ENCODE measurements at regions not wholly inside any gene's neighbourhood (a gene's known extent, or its start where the extent isn't known, plus 50 kb on each side); places are given as distances from the start of the nearest gene placed in this dataset.
"Not testable (repeated sequence)": the region's sequence is repeated elsewhere in the genome, so short reads cannot be mapped to it uniquely, and the experiment has no call there.

DNA sequence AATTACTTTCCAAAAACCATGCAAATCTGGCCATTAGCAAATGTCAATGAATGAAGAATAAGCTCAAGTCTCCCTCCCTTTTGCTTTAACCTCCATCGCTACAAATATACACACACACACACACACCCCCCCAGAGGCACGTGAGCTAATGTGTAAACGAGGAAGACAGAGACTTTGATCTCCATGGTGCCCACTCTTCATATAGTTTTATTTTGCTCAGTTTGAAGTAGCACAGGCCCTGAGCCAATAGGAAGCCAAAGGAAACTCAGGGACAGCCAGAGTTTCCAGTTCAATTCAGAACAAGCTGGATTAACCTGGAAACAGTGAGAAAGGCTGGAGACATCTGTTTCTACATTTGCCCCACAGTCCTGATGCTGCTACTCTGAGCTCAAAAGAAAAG lies 248.4 kb upstream of the MEIS1 start:
- Histone ChIP-seq H3K27me3 (no peaks in the 10 kb centered on the region), H4K20me1 (ENCODE audit: insufficient read depth, poor library complexity, severe bottlenecking) (no peaks in the 10 kb centered on the region), H3K79me2 (no peaks in the 10 kb centered on the region), H3K9me2 (replicated peaks; ENCODE audit: insufficient read depth) (no peaks in the 10 kb centered on the region), H3K9me3 (ENCODE audit: low read depth) (no peaks in the 10 kb centered on the region), H3K4me3 (no peak overlapping the region), H3K27ac (no peak overlapping the region), H3K4me1 (ENCODE audit: insufficient read depth) (no peaks in the 10 kb centered on the region), H3K36me3 (replicated peaks; ENCODE audit: insufficient read depth, low read depth) (no peaks in the 10 kb centered on the region), H3K4me2 (no peak overlapping the region), H2AFZ (no peak overlapping the region)
- DNase-seq (ENCODE audit: low spot score), result no peak
- 48% methylated on average over 3 of the region's 3 CpGs for WGBS (ENCODE audit: low lambda C conversion rate, missing lambda C conversion rate)
- TF ChIP-seq EZH2phosphoT487 (IDR thresholded peaks at IDR 0.05; ENCODE audit: low read depth, severe bottlenecking, unreplicated experiment), result no peak

DNA sequence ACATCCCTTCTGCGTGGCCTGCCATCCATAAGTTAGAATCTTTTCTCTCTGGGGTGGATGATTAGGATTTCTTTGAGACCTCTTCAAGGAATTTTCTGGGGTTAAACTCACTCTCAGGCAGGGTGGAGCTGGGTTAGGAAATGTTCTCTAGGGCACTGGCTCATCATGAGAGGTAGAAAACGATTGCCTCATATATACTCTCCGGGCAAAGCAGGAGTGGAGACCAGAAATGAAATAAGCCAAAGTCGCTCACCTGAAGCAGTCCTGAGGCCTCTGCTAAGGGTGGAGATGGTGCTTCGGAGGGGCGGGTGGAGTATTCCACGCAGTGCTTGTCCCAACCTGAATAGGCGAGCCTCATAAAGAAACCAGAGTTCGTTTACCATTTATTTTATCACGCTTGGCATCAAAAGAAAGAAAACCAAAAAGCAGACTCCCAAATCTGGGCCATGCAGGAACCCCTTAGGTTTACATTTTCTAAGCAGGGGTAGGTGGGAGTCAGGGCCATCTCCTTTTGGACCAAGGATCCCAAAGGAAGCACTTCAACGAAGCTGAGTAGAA lies 249.3 kb upstream of the MEIS1 start:
- no peaks in the 10 kb centered on the region for H3K36me3 ChIP-seq (replicated peaks; ENCODE audit: insufficient read depth, low read depth)
- no peak overlapping the region for H3K27ac ChIP-seq
- no peaks in the 10 kb centered on the region for H3K79me2 ChIP-seq
- no peak overlapping the region for H3K4me2 ChIP-seq
- no peaks in the 10 kb centered on the region for H3K4me1 ChIP-seq (ENCODE audit: insufficient read depth)
- H3K9me2 ChIP-seq (replicated peaks; ENCODE audit: insufficient read depth), result no peaks in the 10 kb centered on the region
- no peaks in the 10 kb centered on the region for H3K27me3 ChIP-seq
- no peak overlapping the region for H2AFZ ChIP-seq
- no peak overlapping the region for H3K4me3 ChIP-seq
- DNase-seq (ENCODE audit: low spot score), result no peak
- H3K9me3 ChIP-seq (ENCODE audit: low read depth), result no peaks in the 10 kb centered on the region
- no peaks in the 10 kb centered on the region for H4K20me1 ChIP-seq (ENCODE audit: insufficient read depth, poor library complexity, severe bottlenecking)
- TF ChIP-seq, protein P1, sequence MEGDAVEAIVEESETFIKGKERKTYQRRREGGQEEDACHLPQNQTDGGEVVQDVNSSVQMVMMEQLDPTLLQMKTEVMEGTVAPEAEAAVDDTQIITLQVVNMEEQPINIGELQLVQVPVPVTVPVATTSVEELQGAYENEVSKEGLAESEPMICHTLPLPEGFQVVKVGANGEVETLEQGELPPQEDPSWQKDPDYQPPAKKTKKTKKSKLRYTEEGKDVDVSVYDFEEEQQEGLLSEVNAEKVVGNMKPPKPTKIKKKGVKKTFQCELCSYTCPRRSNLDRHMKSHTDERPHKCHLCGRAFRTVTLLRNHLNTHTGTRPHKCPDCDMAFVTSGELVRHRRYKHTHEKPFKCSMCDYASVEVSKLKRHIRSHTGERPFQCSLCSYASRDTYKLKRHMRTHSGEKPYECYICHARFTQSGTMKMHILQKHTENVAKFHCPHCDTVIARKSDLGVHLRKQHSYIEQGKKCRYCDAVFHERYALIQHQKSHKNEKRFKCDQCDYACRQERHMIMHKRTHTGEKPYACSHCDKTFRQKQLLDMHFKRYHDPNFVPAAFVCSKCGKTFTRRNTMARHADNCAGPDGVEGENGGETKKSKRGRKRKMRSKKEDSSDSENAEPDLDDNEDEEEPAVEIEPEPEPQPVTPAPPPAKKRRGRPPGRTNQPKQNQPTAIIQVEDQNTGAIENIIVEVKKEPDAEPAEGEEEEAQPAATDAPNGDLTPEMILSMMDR (IDR thresholded peaks at IDR 0.05; ENCODE audit: poor library complexity), result no peak
- TF ChIP-seq EZH2phosphoT487 (IDR thresholded peaks at IDR 0.05; ENCODE audit: low read depth, severe bottlenecking, unreplicated experiment), result no peak
- TF ChIP-seq EZH2 (IDR thresholded peaks at IDR 0.05; ENCODE audit: borderline replicate concordance), result no peak
- 92% methylated on average over 11 of the region's 11 CpGs for WGBS (ENCODE audit: low lambda C conversion rate, missing lambda C conversion rate)

GRCh38 chr2:66177128-66177796 lies 257.7 kb upstream of the MEIS1 start:
- H3K9me3 ChIP-seq (ENCODE audit: low read depth); H3K27me3 ChIP-seq; H3K4me2 ChIP-seq; H4K20me1 ChIP-seq (ENCODE audit: insufficient read depth, poor library complexity, severe bottlenecking); DNase-seq (ENCODE audit: low spot score); H3K4me3 ChIP-seq; H3K27ac ChIP-seq; H3K79me2 ChIP-seq; H3K9me2 ChIP-seq (replicated peaks; ENCODE audit: insufficient read depth); H3K4me1 ChIP-seq (ENCODE audit: insufficient read depth); H2AFZ ChIP-seq; H3K36me3 ChIP-seq (replicated peaks; ENCODE audit: insufficient read depth, low read depth): not testable (repeated sequence)
- WGBS (ENCODE audit: low lambda C conversion rate, missing lambda C conversion rate), result 84% methylated on average over 25 of the region's 26 CpGs

- DNase-seq (ENCODE audit: low spot score), result no peak
- no peaks in the 10 kb centered on the region for H3K27me3 ChIP-seq
- peaks cover 9% of the 10 kb centered on the region for H3K4me1 ChIP-seq (ENCODE audit: insufficient read depth)
- no peaks in the 10 kb centered on the region for H3K9me2 ChIP-seq (replicated peaks; ENCODE audit: insufficient read depth)
- H3K27ac ChIP-seq, result no peak overlapping the region
- no peaks in the 10 kb centered on the region for H3K36me3 ChIP-seq (replicated peaks; ENCODE audit: insufficient read depth, low read depth)
- H4K20me1 ChIP-seq (ENCODE audit: insufficient read depth, poor library complexity, severe bottlenecking), result no peaks in the 10 kb centered on the region
- no peaks in the 10 kb centered on the region for H3K79me2 ChIP-seq
- WGBS (ENCODE audit: low lambda C conversion rate, missing lambda C conversion rate), result 93% methylated on average over 5 of the region's 5 CpGs
- no peak overlapping the region for H2AFZ ChIP-seq
- TF ChIP-seq EZH2phosphoT487 (IDR thresholded peaks at IDR 0.05; ENCODE audit: low read depth, severe bottlenecking, unreplicated experiment) (no peak), EZH2 (IDR thresholded peaks at IDR 0.05; ENCODE audit: borderline replicate concordance) (no peak)
- TF ChIP-seq, protein P1 (IDR thresholded peaks at IDR 0.05; ENCODE audit: poor library complexity), result no peak
- no peak overlapping the region for H3K4me2 ChIP-seq
- no peak overlapping the region for H3K4me3 ChIP-seq
- no peaks in the 10 kb centered on the region for H3K9me3 ChIP-seq (ENCODE audit: low read depth)
Observed at GRCh38 chr2:66174491-66174890, 260.4 kb upstream of the MEIS1 start.
